Retinal pigment epithelial cell (primary cell): ENCODE measurements at regions not wholly inside any gene's neighbourhood (a gene's known extent, or its start where the extent isn't known, plus 50 kb on each side); places are given as distances from the start of the nearest gene placed in this dataset.

ENCODE experiments used
- DNase-seq: peaks from one replicate; pipeline ENCODE4 v3.0.0-alpha.2; 2010; ENCODE audit warnings: low read depth
- H3K4me3 ChIP-seq: 2 replicates; pipeline ENCODE4 v1.5.1; 2011; ENCODE audit warnings: mild to moderate bottlenecking, low read length, control low read depth, moderate library complexity
- TF ChIP-seq, protein P1 (sequence below): conservative IDR thresholded peaks from 2 replicates; pipeline ENCODE4 v1.5.1; 2011; ENCODE audit warnings: low read depth, low read length, control low read depth, inconsistent platforms

- TF ChIP-seq, protein P1, sequence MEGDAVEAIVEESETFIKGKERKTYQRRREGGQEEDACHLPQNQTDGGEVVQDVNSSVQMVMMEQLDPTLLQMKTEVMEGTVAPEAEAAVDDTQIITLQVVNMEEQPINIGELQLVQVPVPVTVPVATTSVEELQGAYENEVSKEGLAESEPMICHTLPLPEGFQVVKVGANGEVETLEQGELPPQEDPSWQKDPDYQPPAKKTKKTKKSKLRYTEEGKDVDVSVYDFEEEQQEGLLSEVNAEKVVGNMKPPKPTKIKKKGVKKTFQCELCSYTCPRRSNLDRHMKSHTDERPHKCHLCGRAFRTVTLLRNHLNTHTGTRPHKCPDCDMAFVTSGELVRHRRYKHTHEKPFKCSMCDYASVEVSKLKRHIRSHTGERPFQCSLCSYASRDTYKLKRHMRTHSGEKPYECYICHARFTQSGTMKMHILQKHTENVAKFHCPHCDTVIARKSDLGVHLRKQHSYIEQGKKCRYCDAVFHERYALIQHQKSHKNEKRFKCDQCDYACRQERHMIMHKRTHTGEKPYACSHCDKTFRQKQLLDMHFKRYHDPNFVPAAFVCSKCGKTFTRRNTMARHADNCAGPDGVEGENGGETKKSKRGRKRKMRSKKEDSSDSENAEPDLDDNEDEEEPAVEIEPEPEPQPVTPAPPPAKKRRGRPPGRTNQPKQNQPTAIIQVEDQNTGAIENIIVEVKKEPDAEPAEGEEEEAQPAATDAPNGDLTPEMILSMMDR = no peak
- H3K4me3 ChIP-seq = no peak overlapping the region
- DNase-seq = no peak
These were observed 303.1 kb downstream of the WDR11 start for GRCh38 chr10:121154310-121154709.

- DNase-seq = peak; percentile 74
- TF ChIP-seq, protein P1 = no peak
- no peak overlapping the region for H3K4me3 ChIP-seq
These were observed 303.7 kb downstream of the WDR11 start for GRCh38 chr10:121154846-121155245.

GRCh38 chr10:121155742-121156474 lies 304.7 kb downstream of the WDR11 start:
- no peak overlapping the region for H3K4me3 ChIP-seq
- no peak for DNase-seq
- TF ChIP-seq, protein P1 = no peak

DNA sequence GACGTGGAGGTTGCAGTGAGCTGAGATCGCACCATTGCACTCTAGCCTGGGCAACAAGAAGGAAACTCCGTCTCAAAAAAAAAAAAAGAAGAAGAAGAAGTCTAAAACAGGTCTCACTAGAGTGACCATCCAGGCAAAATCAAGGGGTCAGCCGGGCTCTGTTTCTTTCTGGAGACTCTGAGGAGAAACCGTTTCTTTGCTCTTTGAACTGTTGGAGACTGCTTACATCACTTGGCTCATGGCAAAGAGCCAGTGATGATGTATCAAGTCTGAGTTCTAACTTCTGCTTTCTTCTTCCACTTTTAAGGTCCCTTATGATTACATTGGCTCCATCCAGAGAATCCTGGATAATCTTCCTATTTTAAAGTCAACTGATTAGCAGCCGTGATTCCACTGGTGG lies 306.8 kb downstream of the WDR11 start:
- no peak for DNase-seq
- no peak overlapping the region for H3K4me3 ChIP-seq
- TF ChIP-seq, protein P1 = no peak

GRCh38 chr10:121158988-121159579 lies 307.9 kb downstream of the WDR11 start:
- no peak overlapping the region for H3K4me3 ChIP-seq
- DNase-seq = peak; percentile 34
- TF ChIP-seq, protein P1 = no peak

- H3K4me3 ChIP-seq = no peak overlapping the region
- no peak for DNase-seq
- TF ChIP-seq, protein P1 = no peak
These were observed 308.5 kb downstream of the WDR11 start for GRCh38 chr10:121159670-121160069.

GRCh38 chr10:121165276-121165675 lies 314.1 kb downstream of the WDR11 start:
- TF ChIP-seq, protein P1 = no peak
- H3K4me3 ChIP-seq = no peak overlapping the region
- DNase-seq = no peak
